M059J (cell line): ENCODE measurements at regions not wholly inside any gene's neighbourhood (a gene's known extent, or its start where the extent isn't known, plus 50 kb on each side); places are given as distances from the start of the nearest gene placed in this dataset.
"Not testable (repeated sequence)": the region's sequence is repeated elsewhere in the genome, so short reads cannot be mapped to it uniquely, and the experiment has no call there.

Source experiments
- DNase-seq: peaks from one replicate; pipeline ENCODE4 v3.0.0-alpha.2; 2012; ENCODE audit warnings: low read depth

- DNase-seq, result not testable (repeated sequence)
Measured at GRCh38 chr14:106761886-106762816, 1235.8 kb downstream of the TMEM121 start.

- DNase-seq, result not testable (repeated sequence)
Measured at GRCh38 chr14:106764968-106765369, 1238.6 kb downstream of the TMEM121 start.

- DNase-seq, result no peak
Measured at GRCh38 chr14:106766145-106766544, 1239.8 kb downstream of the TMEM121 start.

GRCh38 chr14:106766551-106767277 is 1240.3 kb downstream of the TMEM121 start:
- not testable (repeated sequence) for DNase-seq

- DNase-seq, result not testable (repeated sequence)
Measured at GRCh38 chr14:106768230-106768629, 1241.8 kb downstream of the TMEM121 start.

GRCh38 chr14:106768972-106769700 is 1242.8 kb downstream of the TMEM121 start:
- not testable (repeated sequence) for DNase-seq

- not testable (repeated sequence) for DNase-seq
Measured at GRCh38 chr14:106770158-106770672, 1243.8 kb downstream of the TMEM121 start.

- not testable (repeated sequence) for DNase-seq
Measured at GRCh38 chr14:106774889-106775480, 1248.6 kb downstream of the TMEM121 start.

GRCh38 chr14:106776395-106776983 is 1250.1 kb downstream of the TMEM121 start:
- DNase-seq, result no peak

- DNase-seq, result no peak
Measured at GRCh38 chr14:106778986-106779385, 1252.6 kb downstream of the TMEM121 start.

- DNase-seq, result no peak
Measured at GRCh38 chr14:106786697-106787096, 1260.3 kb downstream of the TMEM121 start.

- DNase-seq, result no peak
Measured at GRCh38 chr14:106787626-106788025, 1261.2 kb downstream of the TMEM121 start.

- DNase-seq, result no peak
Measured at GRCh38 chr14:106788534-106788933, 1262.2 kb downstream of the TMEM121 start.

GRCh38 chr14:106789318-106789717 is 1262.9 kb downstream of the TMEM121 start:
- no peak for DNase-seq

- DNase-seq, result peak; percentile 12
Measured at GRCh38 chr14:106790189-106791036, 1264.0 kb downstream of the TMEM121 start.

- DNase-seq, result no peak
Measured at GRCh38 chr14:106792543-106792942, 1266.2 kb downstream of the TMEM121 start.

- DNase-seq, result not testable (repeated sequence)
Measured at GRCh38 chr14:106798166-106798565, 1271.8 kb downstream of the TMEM121 start.

- DNase-seq, result no peak
Measured at GRCh38 chr14:106802413-106803364, 1276.3 kb downstream of the TMEM121 start.

GRCh38 chr14:106803379-106803778 is 1277.0 kb downstream of the TMEM121 start:
- DNase-seq, result no peak
